Activated gamma-delta T cell (primary cell): ENCODE measurements at regions not wholly inside any gene's neighbourhood (a gene's known extent, or its start where the extent isn't known, plus 50 kb on each side); places are given as distances from the start of the nearest gene placed in this dataset.
"Not testable (repeated sequence)": the region's sequence is repeated elsewhere in the genome, so short reads cannot be mapped to it uniquely, and the experiment has no call there.

ENCODE experiments used
- DNase-seq: peaks from one replicate; lab custom pipeline; 2025; lab: John Stamatoyannopoulos, UW

- not testable (repeated sequence) for DNase-seq
Observed at GRCh38 chr22:22056809-22057594, 74.4 kb upstream of the TOP3B start.

- not testable (repeated sequence) for DNase-seq
Observed at GRCh38 chr22:22052548-22053139, 70.1 kb upstream of the TOP3B start.

- not testable (repeated sequence) for DNase-seq
Observed at GRCh38 chr22:22051032-22051431, 68.4 kb upstream of the TOP3B start.

GRCh38 chr22:22050141-22050775 is 67.7 kb upstream of the TOP3B start:
- DNase-seq: no peak

GRCh38 chr22:22049684-22050083 is 67.1 kb upstream of the TOP3B start:
- DNase-seq: no peak

GRCh38 chr22:22048981-22049531 is 66.5 kb upstream of the TOP3B start:
- no peak for DNase-seq

GRCh38 chr22:22048318-22048942 is 65.8 kb upstream of the TOP3B start:
- DNase-seq: no peak

GRCh38 chr22:22047776-22048175 is 65.2 kb upstream of the TOP3B start:
- no peak for DNase-seq

GRCh38 chr22:22047266-22047665 is 64.7 kb upstream of the TOP3B start:
- DNase-seq: no peak

- no peak for DNase-seq
Observed at GRCh38 chr22:22046370-22046769, 63.8 kb upstream of the TOP3B start.

GRCh38 chr22:22045571-22046335 is 63.2 kb upstream of the TOP3B start:
- DNase-seq: no peak

- no peak for DNase-seq
Observed at GRCh38 chr22:22044153-22044552, 61.6 kb upstream of the TOP3B start.

- DNase-seq: no peak
Observed at GRCh38 chr22:22043296-22044078, 60.9 kb upstream of the TOP3B start.

GRCh38 chr22:22042599-22043295 is 60.2 kb upstream of the TOP3B start:
- no peak for DNase-seq

- DNase-seq: no peak
Observed at GRCh38 chr22:22042009-22042408, 59.4 kb upstream of the TOP3B start.

- no peak for DNase-seq
Observed at GRCh38 chr22:22040908-22041307, 58.3 kb upstream of the TOP3B start.

GRCh38 chr22:22040472-22040871 is 57.9 kb upstream of the TOP3B start:
- DNase-seq: no peak

- no peak for DNase-seq
Observed at GRCh38 chr22:22039286-22040074, 56.9 kb upstream of the TOP3B start.

GRCh38 chr22:22038178-22038880 is 55.7 kb upstream of the TOP3B start:
- no peak for DNase-seq
